ENCODE measurements at regions not wholly inside any gene's neighbourhood (a gene's known extent, or its start where the extent isn't known, plus 50 kb on each side); places are given as distances from the start of the nearest gene placed in this dataset.

- Mint-ChIP-seq H3K27me3 (peaks cover 8% of the 10 kb centered on the region), H3K9me3 (no peaks in the 10 kb centered on the region), H3K4me3 (no peak overlapping the region), H3K36me3 (ENCODE audit: low read depth) (no peaks in the 10 kb centered on the region), H3K27ac (no peak overlapping the region), H3K4me1 (ENCODE audit: low read depth) (no peaks in the 10 kb centered on the region)
- H3K27ac ChIP-seq (ENCODE audit: low read depth in 1 of 2, low read length in 2 of 2), result no peak overlapping the region
- DNase-seq, result no peak
- H3K36me3 ChIP-seq (ENCODE audit: insufficient read depth, low read length), result no peaks in the 10 kb centered on the region
- TF ChIP-seq, protein P1, sequence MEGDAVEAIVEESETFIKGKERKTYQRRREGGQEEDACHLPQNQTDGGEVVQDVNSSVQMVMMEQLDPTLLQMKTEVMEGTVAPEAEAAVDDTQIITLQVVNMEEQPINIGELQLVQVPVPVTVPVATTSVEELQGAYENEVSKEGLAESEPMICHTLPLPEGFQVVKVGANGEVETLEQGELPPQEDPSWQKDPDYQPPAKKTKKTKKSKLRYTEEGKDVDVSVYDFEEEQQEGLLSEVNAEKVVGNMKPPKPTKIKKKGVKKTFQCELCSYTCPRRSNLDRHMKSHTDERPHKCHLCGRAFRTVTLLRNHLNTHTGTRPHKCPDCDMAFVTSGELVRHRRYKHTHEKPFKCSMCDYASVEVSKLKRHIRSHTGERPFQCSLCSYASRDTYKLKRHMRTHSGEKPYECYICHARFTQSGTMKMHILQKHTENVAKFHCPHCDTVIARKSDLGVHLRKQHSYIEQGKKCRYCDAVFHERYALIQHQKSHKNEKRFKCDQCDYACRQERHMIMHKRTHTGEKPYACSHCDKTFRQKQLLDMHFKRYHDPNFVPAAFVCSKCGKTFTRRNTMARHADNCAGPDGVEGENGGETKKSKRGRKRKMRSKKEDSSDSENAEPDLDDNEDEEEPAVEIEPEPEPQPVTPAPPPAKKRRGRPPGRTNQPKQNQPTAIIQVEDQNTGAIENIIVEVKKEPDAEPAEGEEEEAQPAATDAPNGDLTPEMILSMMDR (IDR thresholded peaks at IDR 0.05), result no peak
- peaks cover 0 to 8% of the 10 kb centered on the region in 2 experiments for H3K27me3 ChIP-seq (ENCODE audit: control insufficient read depth in 1 of 2, insufficient read depth in 2 of 2, low read length in 2 of 2)
- H3K9me3 ChIP-seq (ENCODE audit: control insufficient read depth in 1 of 2, insufficient read depth in 1 of 2, low read length in 2 of 2), result no peaks in the 10 kb centered on the region
- no peak for ATAC-seq (ENCODE audit: poor library complexity)
- ChIA-PET CTCF (no interaction called here), POLR2A (no interaction called here)
- no peak overlapping the region for H3K4me3 ChIP-seq (ENCODE audit: low read length)
- intact Hi-C loops (cut with DNase I, micrococcal nuclease), result no loop called here
- H3K4me1 ChIP-seq (ENCODE audit: insufficient read depth, low read length), result no peaks in the 10 kb centered on the region
These were observed 670.6 kb upstream of the PKN2 start for GRCh38 chr1:88013485-88013884.

GRCh38 chr1:88014131-88014530, 669.9 kb upstream of the PKN2 start:
- POLR2A ChIA-PET, result no interaction called here
- H3K4me1 ChIP-seq (ENCODE audit: insufficient read depth, low read length), result no peaks in the 10 kb centered on the region
- H3K9me3 ChIP-seq (ENCODE audit: control insufficient read depth in 1 of 2, insufficient read depth in 1 of 2, low read length in 2 of 2), result no peaks in the 10 kb centered on the region
- Mint-ChIP-seq H3K27ac (no peak overlapping the region), H3K4me1 (ENCODE audit: low read depth) (no peaks in the 10 kb centered on the region), H3K4me3 (no peak overlapping the region), H3K27me3 (peaks cover 8% of the 10 kb centered on the region), H3K9me3 (no peaks in the 10 kb centered on the region), H3K36me3 (ENCODE audit: low read depth) (no peaks in the 10 kb centered on the region)
- H3K36me3 ChIP-seq (ENCODE audit: insufficient read depth, low read length), result no peaks in the 10 kb centered on the region
- CTCF ChIA-PET, result no interaction called here
- DNase-seq, result no peak
- intact Hi-C loops (cut with DNase I, micrococcal nuclease), result no loop called here
- peaks cover 0 to 8% of the 10 kb centered on the region in 2 experiments for H3K27me3 ChIP-seq (ENCODE audit: control insufficient read depth in 1 of 2, insufficient read depth in 2 of 2, low read length in 2 of 2)
- ATAC-seq (ENCODE audit: poor library complexity), result no peak
- H3K27ac ChIP-seq (ENCODE audit: low read depth in 1 of 2, low read length in 2 of 2), result no peak overlapping the region
- TF ChIP-seq, protein P1 (IDR thresholded peaks at IDR 0.05), result no peak
- no peak overlapping the region for H3K4me3 ChIP-seq (ENCODE audit: low read length)

- Histone ChIP-seq H3K4me1 (ENCODE audit: insufficient read depth, low read length) (no peaks in the 10 kb centered on the region), H3K27ac (ENCODE audit: low read depth in 1 of 2, low read length in 2 of 2) (no peak overlapping the region), H3K36me3 (ENCODE audit: insufficient read depth, low read length) (no peaks in the 10 kb centered on the region), H3K9me3 (ENCODE audit: control insufficient read depth in 1 of 2, insufficient read depth in 1 of 2, low read length in 2 of 2) (no peaks in the 10 kb centered on the region), H3K4me3 (ENCODE audit: low read length) (no peak overlapping the region), H3K27me3 (ENCODE audit: control insufficient read depth in 1 of 2, insufficient read depth in 2 of 2, low read length in 2 of 2) (peaks cover 0 to 5% of the 10 kb centered on the region in 2 experiments)
- ATAC-seq (ENCODE audit: poor library complexity) (no peak), DNase-seq (no peak)
- intact Hi-C loops (cut with DNase I, micrococcal nuclease), result no loop called here
- Mint-ChIP-seq H3K4me3 (no peak overlapping the region), H3K36me3 (ENCODE audit: low read depth) (no peaks in the 10 kb centered on the region), H3K27me3 (peaks cover 4% of the 10 kb centered on the region), H3K4me1 (ENCODE audit: low read depth) (no peaks in the 10 kb centered on the region), H3K27ac (no peak overlapping the region), H3K9me3 (no peaks in the 10 kb centered on the region)
- ChIA-PET CTCF (no interaction called here), POLR2A (no interaction called here)
- TF ChIP-seq, protein P1 (IDR thresholded peaks at IDR 0.05), result no peak
These were observed 667.1 kb upstream of the PKN2 start for GRCh38 chr1:88016947-88017346.

Data from CD4-positive, alpha-beta T cell (primary cell).